Loucy (cell line): ENCODE measurements at regions not wholly inside any gene's neighbourhood (a gene's known extent, or its start where the extent isn't known, plus 50 kb on each side); places are given as distances from the start of the nearest gene placed in this dataset.

Source experiments
- H2AFZ ChIP-seq: fragments of 200-600 bp; sonication (generic); 2 replicates; pipeline ENCODE4 v1.6.0; 2016; ENCODE audit warnings: antibody characterized with exemption, mild to moderate bottlenecking, low read length, moderate library complexity
- H3F3A ChIP-seq: fragments of 200-600 bp; 2 replicates; pipeline ENCODE4 v1.6.0; 2016; ENCODE audit warnings: antibody characterized with exemption, low read depth, mild to moderate bottlenecking
- H3K27me3 ChIP-seq: fragments of 200-600 bp; sonication (generic); 2 replicates; pipeline ENCODE4 v1.6.1; 2014; ENCODE audit warnings: low read length, mild to moderate bottlenecking; ENCODE audit not compliant: insufficient read depth, poor library complexity, severe bottlenecking
- H3K36me3 ChIP-seq: fragments of 200-600 bp; sonication (generic); 2 replicates; pipeline ENCODE4 v1.6.1; 2016; ENCODE audit warnings: low read length; ENCODE audit not compliant: insufficient read depth
- H3K4me1 ChIP-seq: fragments of 200-600 bp; sonication (generic); 2 replicates; pipeline ENCODE4 v1.5.1; 2014; ENCODE audit warnings: low read length, mild to moderate bottlenecking; ENCODE audit not compliant: insufficient read depth, poor library complexity, severe bottlenecking
- H3K4me2 ChIP-seq: fragments of 200-600 bp; sonication (generic); 2 replicates; pipeline ENCODE4 v1.6.0; 2014; ENCODE audit warnings: antibody characterized with exemption, low read length, low read depth, mild to moderate bottlenecking; ENCODE audit not compliant: poor library complexity, severe bottlenecking
- H3K4me3 ChIP-seq: fragments of 200-600 bp; sonication (generic); 2 replicates; pipeline ENCODE4 v1.5.1; 2014; ENCODE audit warnings: low read length, mild to moderate bottlenecking, mixed read lengths; ENCODE audit not compliant: poor library complexity, severe bottlenecking
- H3K79me2 ChIP-seq: fragments of 200-600 bp; sonication (generic); 2 replicates; pipeline ENCODE4 v1.6.1; 2014; ENCODE audit warnings: low read length; ENCODE audit not compliant: insufficient read depth
- H3K9ac ChIP-seq: fragments of 200-600 bp; sonication (generic); 2 replicates; pipeline ENCODE4 v1.6.0; 2014; ENCODE audit warnings: mild to moderate bottlenecking, low read depth, low read length, moderate library complexity; ENCODE audit not compliant: poor library complexity, severe bottlenecking
- H3K9me2 ChIP-seq: fragments of 200-600 bp; sonication (generic); replicated peaks from 2 replicates; pipeline ENCODE4 v1.6.1; 2016; ENCODE audit warnings: low read depth, low read length, mixed read lengths
- H3K9me3 ChIP-seq: fragments of 200-600 bp; sonication (generic); 2 replicates; pipeline ENCODE4 v1.6.1; 2014; ENCODE audit warnings: mild to moderate bottlenecking, antibody characterized with exemption, low read length, low read depth; ENCODE audit not compliant: insufficient read depth
- H4K20me1 ChIP-seq: fragments of 200-600 bp; sonication (generic); 2 replicates; pipeline ENCODE4 v1.6.0; 2014; ENCODE audit warnings: antibody characterized with exemption, low read length, mild to moderate bottlenecking; ENCODE audit not compliant: insufficient read depth, poor library complexity, severe bottlenecking
- CTCF ChIP-seq: fragments of 200-600 bp; sonication (generic); conservative IDR thresholded peaks from 2 replicates; pipeline ENCODE4 v1.5.1; 2014; ENCODE audit warnings: mild to moderate bottlenecking, antibody characterized with exemption, low read length
- EZH2phosphoT487 ChIP-seq: fragments of 200-600 bp; IDR thresholded peaks from 2 replicates; pipeline ENCODE4 v1.6.1; 2018; ENCODE audit warnings: antibody characterized with exemption, mild to moderate bottlenecking, moderate library complexity, borderline replicate concordance

DNA sequence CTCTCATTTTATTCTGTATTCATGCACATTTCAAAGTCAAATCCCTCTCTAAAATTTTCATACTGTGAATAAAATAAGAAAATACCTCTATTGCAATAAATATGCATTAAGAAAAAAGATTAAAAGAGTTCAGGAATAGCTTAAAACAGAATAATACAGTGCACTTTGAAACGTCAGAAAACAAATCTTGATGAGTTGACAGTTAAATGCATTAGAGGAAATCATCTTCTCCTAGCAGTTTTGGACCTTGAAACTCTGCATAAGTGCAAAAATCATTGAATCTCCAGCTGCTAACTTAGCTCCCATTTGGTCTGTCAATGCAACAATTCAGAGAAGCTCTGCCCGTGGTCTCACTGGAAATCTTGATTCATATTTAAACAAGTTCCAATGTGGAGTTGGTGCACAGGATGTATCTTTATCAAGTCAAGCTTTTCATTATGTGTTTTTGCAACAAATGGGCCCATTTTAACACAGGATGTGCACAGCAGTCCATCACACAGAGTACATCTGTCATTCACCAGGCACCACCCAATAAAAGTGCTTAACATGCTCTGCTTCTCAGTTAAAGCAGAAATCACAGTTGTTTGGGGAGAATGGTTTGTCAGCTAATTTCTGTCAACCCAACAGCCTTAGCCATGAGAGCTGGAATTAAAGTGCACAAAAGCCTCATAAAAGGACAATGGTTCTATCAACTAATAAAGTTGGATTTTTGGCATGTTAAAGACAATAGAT is 98.8 kb upstream of the ARRDC4 start:
- Histone ChIP-seq H3K4me1 (no peaks in the 10 kb centered on the region), H3K4me3 (no peak overlapping the region)

DNA sequence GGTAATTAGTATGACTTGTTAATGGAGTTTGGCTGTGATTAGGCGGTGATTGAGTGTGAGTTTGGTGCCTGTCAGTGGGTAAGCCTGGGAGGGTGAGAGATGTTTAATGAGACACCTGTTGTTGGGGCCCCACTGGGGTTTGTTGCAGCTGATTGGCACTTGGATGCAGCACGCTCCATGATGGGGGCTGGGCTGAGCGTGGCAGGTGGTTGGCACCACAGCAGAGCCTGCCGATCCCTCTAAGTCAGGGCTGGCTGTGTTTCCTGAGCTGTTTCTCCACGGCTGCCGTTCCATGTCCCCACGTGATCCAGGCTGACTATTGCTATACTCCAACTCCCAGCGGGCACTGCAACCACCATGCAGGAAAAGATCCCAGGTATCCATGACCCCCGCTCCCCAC is 93.5 kb upstream of the ARRDC4 start:
- TF ChIP-seq CTCF (no peak), EZH2phosphoT487 (no peak)

More for the DNA sequence above, 98.8 kb upstream of the ARRDC4 start:
- Histone ChIP-seq H3K9me3 (no peaks in the 10 kb centered on the region), H3F3A (no peaks in the 10 kb centered on the region), H3K27me3 (no peaks in the 10 kb centered on the region), H3K36me3 (no peaks in the 10 kb centered on the region), H4K20me1 (no peaks in the 10 kb centered on the region), H3K9me2 (no peaks in the 10 kb centered on the region), H3K79me2 (no peaks in the 10 kb centered on the region), H3K9ac (no peak overlapping the region), H3K4me2 (no peak overlapping the region), H2AFZ (no peak overlapping the region)
- TF ChIP-seq CTCF (no peak), EZH2phosphoT487 (no peak)

DNA sequence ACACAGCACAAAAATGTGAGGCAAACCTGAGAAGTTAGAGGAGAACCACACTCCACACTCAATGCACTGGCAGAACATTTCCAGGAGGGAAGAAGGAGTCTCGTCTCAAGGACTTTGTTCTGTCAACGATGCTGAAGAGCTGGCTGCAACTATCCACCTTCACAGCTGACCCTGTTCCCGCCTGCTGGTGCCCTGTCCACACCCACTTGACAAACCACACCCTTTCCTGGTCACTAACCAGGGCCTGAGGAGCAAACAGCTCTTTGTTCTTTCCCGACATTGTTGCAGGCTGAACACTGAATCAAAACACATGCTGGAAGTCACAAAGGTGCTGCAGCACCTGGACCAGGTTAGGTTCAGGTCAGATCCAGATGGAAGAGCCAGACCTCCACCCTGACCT is 92.6 kb upstream of the ARRDC4 start:
- Histone ChIP-seq H2AFZ (no peak overlapping the region), H3K4me3 (no peak overlapping the region), H3K79me2 (no peaks in the 10 kb centered on the region), H3K4me1 (no peaks in the 10 kb centered on the region), H3K27me3 (no peaks in the 10 kb centered on the region), H4K20me1 (no peaks in the 10 kb centered on the region), H3F3A (no peaks in the 10 kb centered on the region), H3K4me2 (no peak overlapping the region), H3K36me3 (no peaks in the 10 kb centered on the region), H3K9me2 (no peaks in the 10 kb centered on the region), H3K9me3 (no peaks in the 10 kb centered on the region), H3K9ac (no peak overlapping the region)
- TF ChIP-seq EZH2phosphoT487, result no peak
- no peak for TF ChIP-seq CTCF

More for the DNA sequence above, 93.5 kb upstream of the ARRDC4 start:
- H3K27me3 ChIP-seq, result no peaks in the 10 kb centered on the region
- H3K9me3 ChIP-seq, result no peaks in the 10 kb centered on the region
- no peaks in the 10 kb centered on the region for H3K9me2 ChIP-seq
- H4K20me1 ChIP-seq, result no peaks in the 10 kb centered on the region
- H3F3A ChIP-seq, result no peaks in the 10 kb centered on the region
- no peak overlapping the region for H3K4me3 ChIP-seq
- H3K4me2 ChIP-seq, result no peak overlapping the region
- no peaks in the 10 kb centered on the region for H3K4me1 ChIP-seq
- H3K79me2 ChIP-seq, result no peaks in the 10 kb centered on the region
- no peaks in the 10 kb centered on the region for H3K36me3 ChIP-seq
- H3K9ac ChIP-seq, result no peak overlapping the region
- no peak overlapping the region for H2AFZ ChIP-seq
